SU-DHL-6 (cell line): ENCODE measurements at regions not wholly inside any gene's neighbourhood (a gene's known extent, or its start where the extent isn't known, plus 50 kb on each side); places are given as distances from the start of the nearest gene placed in this dataset.

ENCODE experiments used
- H2AFZ ChIP-seq: fragments of 200-600 bp; sonication (generic); 2 replicates; pipeline ENCODE4 v1.6.1; 2014; ENCODE audit warnings: low read depth, mild to moderate bottlenecking, moderate library complexity, mixed read lengths, antibody characterized with exemption, low read length; ENCODE audit not compliant: severe bottlenecking
- H3F3A ChIP-seq: fragments of 200-600 bp; shearing (Covaris generic); 2 replicates; pipeline ENCODE4 v1.6.0; 2016; ENCODE audit warnings: antibody characterized with exemption, mild to moderate bottlenecking; ENCODE audit not compliant: insufficient read depth
- H3K27ac ChIP-seq: fragments of 200-600 bp; sonication (generic); 2 replicates; pipeline ENCODE4 v1.5.1; 2016; ENCODE audit warnings: low read depth, mild to moderate bottlenecking, low read length, moderate library complexity, mixed read lengths
- H3K27me3 ChIP-seq: fragments of 200-600 bp; sonication (generic), shearing (Covaris generic); 2 replicates; pipeline ENCODE4 v1.6.0; 2014; ENCODE audit warnings: mild to moderate bottlenecking, low read length
- H3K36me3 ChIP-seq: fragments of 200-600 bp; sonication (generic); 2 replicates; pipeline ENCODE4 v1.6.1; 2014; ENCODE audit warnings: mild to moderate bottlenecking, low read length, mixed read lengths
- H3K4me2 ChIP-seq: fragments of 300-600, 200-600 bp; shearing (Covaris generic), sonication (generic); 2 replicates; pipeline ENCODE4 v1.6.0; 2014; ENCODE audit warnings: low read length, low read depth, mild to moderate bottlenecking; ENCODE audit not compliant: poor library complexity, severe bottlenecking
- H3K4me3 ChIP-seq: fragments of 200-600 bp; sonication (generic); 2 replicates; pipeline ENCODE4 v1.5.1; 2014; ENCODE audit warnings: antibody characterized with exemption, low read length, mild to moderate bottlenecking, mixed read lengths; ENCODE audit not compliant: insufficient read depth, poor library complexity, severe bottlenecking
- H3K79me2 ChIP-seq: fragments of 200-600 bp; sonication (generic); 2 replicates; pipeline ENCODE4 v1.6.1; 2014; ENCODE audit warnings: mild to moderate bottlenecking, low read length, moderate library complexity; ENCODE audit not compliant: insufficient read depth
- H3K9ac ChIP-seq: fragments of 200-600 bp; sonication (generic); 2 replicates; pipeline ENCODE4 v1.7.0; 2014; ENCODE audit warnings: mild to moderate bottlenecking, low read length
- H3K9me2 ChIP-seq: fragments of 200-600 bp; sonication (generic); replicated peaks from 2 replicates; pipeline ENCODE4 v1.6.1; 2014; ENCODE audit warnings: low read length; ENCODE audit not compliant: insufficient read depth
- H3K9me3 ChIP-seq: fragments of 200-600 bp; sonication (generic); 2 replicates; pipeline ENCODE4 v1.6.1; 2014; ENCODE audit warnings: low read length, mixed read lengths; ENCODE audit not compliant: insufficient read depth
- H4K20me1 ChIP-seq: fragments of 200-600 bp; sonication (generic); 2 replicates; pipeline ENCODE4 v1.6.1; 2014; ENCODE audit warnings: low read depth, mild to moderate bottlenecking, antibody characterized with exemption, low read length, moderate library complexity, mixed read lengths
- EZH2phosphoT487 ChIP-seq: fragments of 200-600 bp; sonication (generic), shearing (Covaris generic); conservative IDR thresholded peaks from 2 replicates; pipeline ENCODE4 v1.6.1; 2018; ENCODE audit warnings: mild to moderate bottlenecking, antibody characterized with exemption, low read length, moderate library complexity, mixed read lengths
- TF ChIP-seq, protein P1 (sequence below): fragments of 200-600 bp; sonication (generic); IDR thresholded peaks from one replicate; pipeline ENCODE4 v1.5.1; 2017; ENCODE audit warnings: antibody characterized with exemption, mild to moderate bottlenecking, low read length, moderate library complexity; ENCODE audit not compliant: insufficient read depth, poor library complexity, severe bottlenecking

DNA sequence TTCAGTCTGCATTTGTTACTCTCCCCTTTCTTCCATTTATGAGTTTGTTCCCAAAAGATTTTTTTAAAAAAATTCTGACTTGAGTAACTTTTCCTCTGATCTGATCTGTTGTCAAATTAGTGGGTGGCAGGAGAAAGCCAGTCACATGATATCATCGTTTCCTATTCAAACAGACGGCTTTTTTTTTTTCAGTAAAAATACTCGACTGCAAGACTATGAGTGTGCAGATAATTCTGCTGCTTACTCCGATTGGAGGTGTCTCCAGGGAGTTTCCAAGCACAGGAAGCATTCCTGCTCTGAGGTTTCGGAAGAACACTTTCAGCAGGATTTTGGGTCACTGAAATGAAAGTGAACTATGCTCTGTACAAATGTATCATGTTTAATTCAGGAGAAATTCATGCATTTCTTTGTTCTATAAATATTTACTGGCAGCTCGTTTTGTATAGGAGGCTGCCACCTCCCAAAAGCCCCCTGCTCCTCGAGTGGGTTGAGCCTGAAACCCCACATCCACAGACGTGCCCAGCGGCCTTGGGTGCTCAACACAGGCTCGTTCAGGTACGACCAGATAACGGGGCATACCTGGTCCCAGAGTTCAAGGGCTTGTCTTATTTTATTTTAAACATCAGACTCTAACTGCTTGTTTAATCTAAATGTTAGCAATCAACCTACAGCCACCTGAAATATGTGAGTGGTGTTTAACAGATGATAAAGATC lies 126.9 kb upstream of the ZNF516 start:
- H3K27me3 ChIP-seq = no peaks in the 10 kb centered on the region
- TF ChIP-seq, protein P1, sequence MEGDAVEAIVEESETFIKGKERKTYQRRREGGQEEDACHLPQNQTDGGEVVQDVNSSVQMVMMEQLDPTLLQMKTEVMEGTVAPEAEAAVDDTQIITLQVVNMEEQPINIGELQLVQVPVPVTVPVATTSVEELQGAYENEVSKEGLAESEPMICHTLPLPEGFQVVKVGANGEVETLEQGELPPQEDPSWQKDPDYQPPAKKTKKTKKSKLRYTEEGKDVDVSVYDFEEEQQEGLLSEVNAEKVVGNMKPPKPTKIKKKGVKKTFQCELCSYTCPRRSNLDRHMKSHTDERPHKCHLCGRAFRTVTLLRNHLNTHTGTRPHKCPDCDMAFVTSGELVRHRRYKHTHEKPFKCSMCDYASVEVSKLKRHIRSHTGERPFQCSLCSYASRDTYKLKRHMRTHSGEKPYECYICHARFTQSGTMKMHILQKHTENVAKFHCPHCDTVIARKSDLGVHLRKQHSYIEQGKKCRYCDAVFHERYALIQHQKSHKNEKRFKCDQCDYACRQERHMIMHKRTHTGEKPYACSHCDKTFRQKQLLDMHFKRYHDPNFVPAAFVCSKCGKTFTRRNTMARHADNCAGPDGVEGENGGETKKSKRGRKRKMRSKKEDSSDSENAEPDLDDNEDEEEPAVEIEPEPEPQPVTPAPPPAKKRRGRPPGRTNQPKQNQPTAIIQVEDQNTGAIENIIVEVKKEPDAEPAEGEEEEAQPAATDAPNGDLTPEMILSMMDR = no peak
- TF ChIP-seq EZH2phosphoT487 = no peak
- no peak overlapping the region for H3K9ac ChIP-seq
- no peaks in the 10 kb centered on the region for H3K9me2 ChIP-seq
- H3K4me2 ChIP-seq = no peak overlapping the region
- H4K20me1 ChIP-seq = no peaks in the 10 kb centered on the region
- H3K27ac ChIP-seq = no peak overlapping the region
- no peaks in the 10 kb centered on the region for H3K36me3 ChIP-seq
- H3K4me3 ChIP-seq = no peak overlapping the region
- H3K9me3 ChIP-seq = no peaks in the 10 kb centered on the region
- H3K79me2 ChIP-seq = no peaks in the 10 kb centered on the region
- no peaks in the 10 kb centered on the region for H3F3A ChIP-seq
- no peak overlapping the region for H2AFZ ChIP-seq

DNA sequence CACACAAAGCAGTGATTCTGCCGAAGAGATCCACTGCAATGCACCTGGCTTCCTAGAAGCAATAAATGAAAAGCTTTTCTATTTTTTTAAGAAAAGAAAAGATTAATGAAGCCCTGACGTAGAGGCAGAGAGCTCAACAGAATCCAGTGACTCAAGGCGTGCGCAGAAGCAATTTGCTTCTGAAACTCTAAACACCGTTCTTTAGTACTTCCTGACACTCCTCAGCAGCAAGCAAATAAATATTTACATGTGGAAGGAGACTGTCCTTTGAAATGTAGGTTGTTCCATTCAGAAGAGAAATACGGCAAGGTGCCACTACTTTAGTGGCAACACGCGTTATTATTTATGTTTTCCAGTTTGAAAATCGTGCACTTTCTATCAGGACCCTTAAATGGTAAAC lies 126.2 kb upstream of the ZNF516 start:
- TF ChIP-seq EZH2phosphoT487 = no peak
- TF ChIP-seq, protein P1 = no peak
- Histone ChIP-seq H2AFZ (no peak overlapping the region), H3K79me2 (no peaks in the 10 kb centered on the region), H4K20me1 (no peaks in the 10 kb centered on the region), H3K9me2 (no peaks in the 10 kb centered on the region), H3K9me3 (no peaks in the 10 kb centered on the region), H3K36me3 (no peaks in the 10 kb centered on the region), H3K4me2 (no peak overlapping the region), H3F3A (no peaks in the 10 kb centered on the region), H3K9ac (no peak overlapping the region), H3K4me3 (no peak overlapping the region), H3K27ac (no peak overlapping the region), H3K27me3 (no peaks in the 10 kb centered on the region)

DNA sequence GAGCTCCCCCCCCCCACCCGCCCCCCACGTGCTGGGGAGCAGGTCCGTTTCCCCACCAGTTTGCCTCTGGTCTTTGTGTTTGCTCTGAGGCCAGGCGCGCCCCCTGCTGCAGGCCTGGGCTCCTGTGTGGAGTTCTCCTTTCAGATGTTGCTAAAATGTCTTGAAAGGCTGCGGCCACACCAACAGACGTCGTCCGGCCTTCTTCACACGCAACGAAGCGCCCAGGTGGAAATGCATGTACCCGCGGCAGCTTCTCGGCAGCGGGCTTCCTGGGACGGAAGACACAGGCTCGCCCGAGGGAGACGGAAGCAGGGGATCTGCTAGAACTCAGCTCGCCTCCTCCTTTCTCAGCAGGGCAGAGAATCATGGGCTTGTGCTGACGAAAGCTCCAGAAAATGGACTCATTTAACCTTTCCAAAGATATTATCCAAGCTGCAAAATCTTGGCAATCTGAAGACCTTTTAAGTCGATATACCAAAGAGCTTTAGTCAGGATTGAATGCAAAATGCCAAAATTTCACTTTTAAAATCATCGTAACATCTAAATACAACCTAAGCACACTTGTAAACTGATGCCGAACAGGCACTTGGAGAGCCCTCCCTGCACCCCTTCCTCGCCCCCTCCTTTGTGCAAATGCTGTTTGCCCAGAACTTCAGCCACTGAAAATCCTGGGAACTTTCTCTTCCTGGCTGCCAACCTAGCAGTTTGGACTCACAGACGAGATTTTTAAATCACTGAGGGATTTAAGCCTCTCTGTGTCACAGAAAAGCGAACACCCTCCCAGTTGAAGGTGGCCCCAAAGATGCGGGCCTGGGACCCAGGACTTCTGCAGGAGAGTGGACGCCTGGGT lies 125.5 kb upstream of the ZNF516 start:
- Histone ChIP-seq H3K4me3 (no peak overlapping the region), H3K4me2 (no peak overlapping the region), H3F3A (no peaks in the 10 kb centered on the region), H3K36me3 (no peaks in the 10 kb centered on the region), H3K9ac (no peak overlapping the region), H4K20me1 (no peaks in the 10 kb centered on the region), H2AFZ (no peak overlapping the region), H3K79me2 (no peaks in the 10 kb centered on the region), H3K9me2 (no peaks in the 10 kb centered on the region), H3K9me3 (no peaks in the 10 kb centered on the region), H3K27me3 (no peaks in the 10 kb centered on the region), H3K27ac (no peak overlapping the region)
- no peak for TF ChIP-seq EZH2phosphoT487
- TF ChIP-seq, protein P1 = no peak
